NT2/D1 (cell line): ENCODE measurements at regions not wholly inside any gene's neighbourhood (a gene's known extent, or its start where the extent isn't known, plus 50 kb on each side); places are given as distances from the start of the nearest gene placed in this dataset.

ENCODE experiments used
- SUZ12 ChIP-seq: IDR thresholded peaks from 2 replicates; pipeline ENCODE4 v1.6.1; 2011; ENCODE audit not compliant: insufficient read length, insufficient read depth; ENCODE audit errors: extremely low read depth
- YY1 ChIP-seq: IDR thresholded peaks from 2 replicates; pipeline ENCODE4 v1.6.1; 2011; ENCODE audit not compliant: insufficient read length, insufficient read depth
- ZNF274 ChIP-seq: IDR thresholded peaks from 2 replicates; pipeline ENCODE4 v1.6.1; 2011; ENCODE audit warnings: mild to moderate bottlenecking, low read depth, low read length

DNA sequence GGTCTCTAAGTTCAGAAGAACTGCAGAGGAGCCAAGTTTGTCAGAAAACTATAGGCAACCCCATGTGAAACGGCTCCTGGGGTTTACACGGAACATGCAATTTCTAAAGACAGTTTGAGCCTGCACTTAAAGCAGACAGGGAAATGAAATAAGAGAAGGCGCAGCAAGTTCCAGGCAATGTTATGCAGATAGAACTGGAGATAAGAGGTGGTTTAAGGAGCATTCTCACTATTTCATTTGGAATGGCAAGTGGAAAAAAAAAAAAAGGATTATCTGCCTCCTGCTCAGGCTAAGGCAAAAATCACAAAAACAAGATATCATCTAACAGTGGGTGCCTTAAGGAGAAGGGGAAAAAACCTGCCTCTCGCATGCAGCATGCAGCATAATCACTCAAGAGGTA, 2252.4 kb downstream of the MAT2B start:
- TF ChIP-seq ZNF274 (no peak), YY1 (no peak), SUZ12 (no peak)
